Right atrium auricular region (tissue), 2 donors: ENCODE measurements at regions not wholly inside any gene's neighbourhood (a gene's known extent, or its start where the extent isn't known, plus 50 kb on each side); places are given as distances from the start of the nearest gene placed in this dataset.

ENCODE experiments used
- DNase-seq: peaks from one replicate; pipeline ENCODE4 v3.0.0-alpha.2; 2019; ENCODE audit warnings: low spot score
- H3K27ac ChIP-seq, 2 donors: fragments of 200-600 bp; sonication (generic); 1 replicate in 1 of 2; 2 replicates in 1 of 2; pipeline ENCODE4 v1.5.1; 2016 to 2019
- H3K27me3 ChIP-seq, 2 donors: fragments of 200-600 bp; sonication (generic); one replicate each; pipeline versions ENCODE4 v1.5.1 to v1.6.0; 2017 to 2019
- H3K36me3 ChIP-seq: fragments of 200-600 bp; sonication (generic); one replicate; pipeline ENCODE4 v1.5.1; 2016
- H3K4me1 ChIP-seq, 2 donors: fragments of 200-600 bp; sonication (generic); one replicate each; pipeline versions ENCODE4 v1.5.1 to v1.6.0; 2017 to 2019
- H3K4me3 ChIP-seq, 2 donors: fragments of 200-600 bp; sonication (generic); 1 replicate in 1 of 2; 2 replicates in 1 of 2; pipeline ENCODE4 v1.5.1; 2017 to 2019; ENCODE audit warnings: mild to moderate bottlenecking in 1 of 2, moderate library complexity in 1 of 2
- H3K9me3 ChIP-seq, 2 donors: fragments of 200-600 bp; sonication (generic); one replicate each; pipeline ENCODE4 v1.5.1; 2019
- CTCF ChIP-seq, 2 donors: fragments of 200-600 bp; sonication (generic); IDR thresholded peaks; one replicate each; pipeline ENCODE4 v1.5.1; 2019; ENCODE audit warnings: antibody characterized with exemption in 2 of 2

DNA sequence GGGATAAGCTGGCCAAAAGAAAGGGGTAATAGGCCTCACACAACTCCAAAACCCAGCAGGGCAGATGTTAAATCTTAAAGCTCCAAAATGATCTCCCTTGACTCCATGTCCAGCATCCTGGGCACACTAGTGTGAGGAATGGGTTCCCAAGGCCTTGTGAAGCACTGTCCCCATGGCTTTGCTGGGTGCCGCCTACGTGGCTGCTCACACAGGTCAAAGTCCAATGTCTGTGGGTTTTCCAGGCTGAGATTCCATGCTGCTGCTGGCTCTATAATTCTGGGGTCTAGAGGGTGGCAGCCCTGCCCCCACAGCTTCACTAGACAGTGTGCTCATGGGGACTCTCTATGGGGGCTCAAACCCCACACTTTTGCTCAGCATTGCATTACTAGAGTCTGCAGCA lies 145.3 kb upstream of the GRIN2B start:
- DNase-seq: no peak
- Histone ChIP-seq H3K4me1 (no peaks in the 10 kb centered on the region), H3K4me3 (no peak overlapping the region), H3K9me3 (peaks cover 0 to 7% of the 10 kb centered on the region in 2 donors), H3K27me3 (no peaks in the 10 kb centered on the region), H3K27ac (no peak overlapping the region), H3K36me3 (no peaks in the 10 kb centered on the region)
- TF ChIP-seq CTCF (IDR thresholded peaks at IDR 0.05): no peak

DNA sequence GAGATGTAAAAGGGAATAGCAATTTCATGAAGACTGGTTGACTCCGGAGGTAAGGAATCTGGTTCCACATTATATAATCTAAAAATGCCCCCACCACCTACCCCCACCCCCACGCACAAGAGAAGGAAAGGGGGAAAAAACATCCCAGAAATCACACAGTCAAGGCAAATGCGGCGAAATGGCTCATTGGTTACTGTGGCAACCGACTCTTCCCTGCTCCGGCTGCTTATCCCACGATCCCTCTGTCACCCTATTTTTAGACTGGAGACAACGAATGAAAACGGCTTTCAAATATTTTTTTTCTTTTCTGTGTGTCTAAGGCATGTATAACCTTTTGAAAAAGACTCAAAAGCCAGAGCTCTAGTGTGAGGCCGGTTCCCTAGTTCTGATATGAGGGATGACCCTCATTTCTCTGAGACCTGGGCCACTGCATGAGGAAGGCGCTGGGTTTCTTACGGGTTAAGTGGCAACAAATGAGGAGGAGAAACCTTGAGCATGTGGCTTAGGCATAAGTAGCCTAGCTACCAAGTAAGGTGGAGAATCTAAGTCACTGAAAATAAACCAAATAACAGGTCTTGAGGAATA lies 148.3 kb upstream of the GRIN2B start:
- DNase-seq: no peak
- H3K27ac ChIP-seq: no peak overlapping the region
- TF ChIP-seq CTCF (IDR thresholded peaks at IDR 0.05): no peak
- H3K4me3 ChIP-seq: no peak overlapping the region
- no peaks in the 10 kb centered on the region for H3K4me1 ChIP-seq
- H3K27me3 ChIP-seq: no peaks in the 10 kb centered on the region
- H3K36me3 ChIP-seq: no peaks in the 10 kb centered on the region
- H3K9me3 ChIP-seq: peaks cover 0 to 9% of the 10 kb centered on the region in 2 donors

GRCh38 chr12:14135996-14136395 lies 154.6 kb upstream of the GRIN2B start:
- DNase-seq: no peak

DNA sequence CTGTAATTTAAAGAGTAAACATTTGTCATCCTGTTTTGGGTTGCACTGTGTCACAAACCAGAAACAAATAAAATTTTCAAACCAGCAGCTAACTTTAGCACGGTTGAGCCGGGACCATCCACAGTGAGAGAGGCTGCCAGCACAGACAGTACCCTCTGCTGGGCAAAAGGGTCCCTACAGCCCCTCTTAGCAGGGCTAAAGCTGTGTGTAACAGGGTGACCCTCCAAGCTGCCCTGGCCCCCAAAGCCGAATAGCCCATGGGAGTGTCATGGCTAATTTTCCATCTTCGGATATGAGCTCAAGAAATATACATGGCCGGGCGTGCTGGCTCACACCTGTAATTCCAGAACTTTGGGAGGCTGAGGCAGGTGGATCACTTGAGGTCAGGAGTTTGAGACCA lies 157.1 kb upstream of the GRIN2B start:
- peak in 1 of 2 donors; percentile 17 for TF ChIP-seq CTCF (IDR thresholded peaks at IDR 0.05)

More at GRCh38 chr12:14135996-14136395, 154.6 kb upstream of the GRIN2B start:
- no peaks in the 10 kb centered on the region for H3K27me3 ChIP-seq
- H3K4me3 ChIP-seq: no peak overlapping the region
- no peak for TF ChIP-seq CTCF (IDR thresholded peaks at IDR 0.05)
- no peaks in the 10 kb centered on the region for H3K4me1 ChIP-seq
- H3K36me3 ChIP-seq: no peaks in the 10 kb centered on the region
- H3K27ac ChIP-seq: no peak overlapping the region
- H3K9me3 ChIP-seq: peaks cover 0 to 9% of the 10 kb centered on the region in 2 donors

GRCh38 chr12:14148489-14149270 lies 167.3 kb upstream of the GRIN2B start:
- no peak overlapping the region for H3K27ac ChIP-seq
- no peaks in the 10 kb centered on the region for H3K36me3 ChIP-seq
- H3K9me3 ChIP-seq: no peaks in the 10 kb centered on the region
- no peak for TF ChIP-seq CTCF (IDR thresholded peaks at IDR 0.05)
- H3K4me1 ChIP-seq: no peaks in the 10 kb centered on the region
- no peak overlapping the region for H3K4me3 ChIP-seq
- DNase-seq: no peak
- H3K27me3 ChIP-seq: no peaks in the 10 kb centered on the region

More for the DNA sequence above, 157.1 kb upstream of the GRIN2B start:
- H3K4me1 ChIP-seq: no peaks in the 10 kb centered on the region
- no peaks in the 10 kb centered on the region for H3K36me3 ChIP-seq
- no peaks in the 10 kb centered on the region for H3K9me3 ChIP-seq
- H3K27ac ChIP-seq: no peak overlapping the region
- no peak overlapping the region for H3K4me3 ChIP-seq
- DNase-seq: no peak
- H3K27me3 ChIP-seq: no peaks in the 10 kb centered on the region
